Suppressor macrophage treated with lipopolysaccharide for 1 hour (primary cell): ENCODE measurements at regions not wholly inside any gene's neighbourhood (a gene's known extent, or its start where the extent isn't known, plus 50 kb on each side); places are given as distances from the start of the nearest gene placed in this dataset.

Experiments used
- DNase-seq, 3 donors: peaks; one replicate each; pipeline ENCODE4 v3.0.0-alpha.2; 2020 to 2022

- DNase-seq, result no peak
Observed at GRCh38 chr21:36532769-36533467, 53.0 kb upstream of the CLDN14 start.

GRCh38 chr21:36533468-36533848 is 53.5 kb upstream of the CLDN14 start:
- DNase-seq, result no peak

- no peak for DNase-seq
Observed at GRCh38 chr21:36534656-36535055, 54.7 kb upstream of the CLDN14 start.

GRCh38 chr21:36535618-36536241 is 55.8 kb upstream of the CLDN14 start:
- no peak for DNase-seq

GRCh38 chr21:36538761-36539160 is 58.8 kb upstream of the CLDN14 start:
- DNase-seq, result no peak

- no peak for DNase-seq
Observed at GRCh38 chr21:36539434-36540150, 59.7 kb upstream of the CLDN14 start.

- no peak for DNase-seq
Observed at GRCh38 chr21:36540700-36541099, 60.8 kb upstream of the CLDN14 start.

GRCh38 chr21:36541721-36542139 is 61.8 kb upstream of the CLDN14 start:
- no peak for DNase-seq

GRCh38 chr21:36542312-36543101 is 62.6 kb upstream of the CLDN14 start:
- no peak for DNase-seq

GRCh38 chr21:36543924-36544323 is 64.0 kb upstream of the CLDN14 start:
- no peak for DNase-seq

GRCh38 chr21:36544545-36544944 is 64.6 kb upstream of the CLDN14 start:
- DNase-seq, result no peak

GRCh38 chr21:36545776-36546511 is 66.0 kb upstream of the CLDN14 start:
- DNase-seq, result no peak

- no peak for DNase-seq
Observed at GRCh38 chr21:36547464-36547863, 67.5 kb upstream of the CLDN14 start.

- no peak for DNase-seq
Observed at GRCh38 chr21:36548866-36549265, 68.9 kb upstream of the CLDN14 start.

- DNase-seq, result no peak
Observed at GRCh38 chr21:36549470-36549869, 69.5 kb upstream of the CLDN14 start.

GRCh38 chr21:36550761-36551160 is 70.8 kb upstream of the CLDN14 start:
- DNase-seq, result peak; percentile 18 to 35 (median 25)

GRCh38 chr21:36551321-36551720 is 71.4 kb upstream of the CLDN14 start:
- DNase-seq, result no peak

GRCh38 chr21:36551731-36552433 is 72.0 kb upstream of the CLDN14 start:
- peak; percentile 63 to 86 (median 81) for DNase-seq

- DNase-seq, result no peak
Observed at GRCh38 chr21:36552434-36552785, 72.5 kb upstream of the CLDN14 start.

GRCh38 chr21:36553406-36553805 is 73.5 kb upstream of the CLDN14 start:
- no peak for DNase-seq

GRCh38 chr21:36554411-36555157 is 74.7 kb upstream of the CLDN14 start:
- DNase-seq, result no peak
